ENCODE measurements at regions not wholly inside any gene's neighbourhood (a gene's known extent, or its start where the extent isn't known, plus 50 kb on each side); places are given as distances from the start of the nearest gene placed in this dataset.

GRCh38 chr2:147589127-147589526 is 255.7 kb upstream of the ACVR2A start:
- no peak for TF ChIP-seq CTCF (IDR thresholded peaks at IDR 0.05; ENCODE audit: unreplicated experiment)
- Mint-ChIP-seq H3K36me3 (ENCODE audit: insufficient read depth) (peaks cover 1% of the 10 kb centered on the region), H3K4me3 (ENCODE audit: low read depth) (no peak overlapping the region), H3K4me1 (ENCODE audit: low read depth) (peaks cover 4% of the 10 kb centered on the region), H3K27me3 (peaks cover 29% of the 10 kb centered on the region), H3K9me3 (ENCODE audit: low read depth) (peaks cover 13% of the 10 kb centered on the region), H3K27ac (no peak overlapping the region)
- DNase-seq (ENCODE audit: low spot score, unreplicated experiment): no peak

GRCh38 chr2:147588191-147588590 is 256.6 kb upstream of the ACVR2A start:
- peaks cover 34% of the 10 kb centered on the region for H3K27me3 Mint-ChIP-seq
- peaks cover 18% of the 10 kb centered on the region for H3K9me3 Mint-ChIP-seq (ENCODE audit: low read depth)
- no peak overlapping the region for H3K4me3 Mint-ChIP-seq (ENCODE audit: low read depth)
- H3K36me3 Mint-ChIP-seq (ENCODE audit: insufficient read depth): peaks cover 1% of the 10 kb centered on the region
- no peak for DNase-seq (ENCODE audit: low spot score, unreplicated experiment)
- H3K27ac Mint-ChIP-seq: no peak overlapping the region
- no peak for TF ChIP-seq CTCF (IDR thresholded peaks at IDR 0.05; ENCODE audit: unreplicated experiment)
- peaks cover 4% of the 10 kb centered on the region for H3K4me1 Mint-ChIP-seq (ENCODE audit: low read depth)

GRCh38 chr2:147578529-147578928 is 266.3 kb upstream of the ACVR2A start:
- no peak overlapping the region for H3K4me3 Mint-ChIP-seq (ENCODE audit: low read depth)
- H3K4me1 Mint-ChIP-seq (ENCODE audit: low read depth): no peaks in the 10 kb centered on the region
- peaks cover 2% of the 10 kb centered on the region for H3K27me3 Mint-ChIP-seq
- no peaks in the 10 kb centered on the region for H3K36me3 Mint-ChIP-seq (ENCODE audit: insufficient read depth)
- H3K27ac Mint-ChIP-seq: no peak overlapping the region
- no peak for TF ChIP-seq CTCF (IDR thresholded peaks at IDR 0.05; ENCODE audit: unreplicated experiment)
- H3K9me3 Mint-ChIP-seq (ENCODE audit: low read depth): peaks cover 11% of the 10 kb centered on the region
- no peak for DNase-seq (ENCODE audit: low spot score, unreplicated experiment)

- no peak for DNase-seq (ENCODE audit: low spot score, unreplicated experiment)
- H3K9me3 Mint-ChIP-seq (ENCODE audit: low read depth): peaks cover 6% of the 10 kb centered on the region
- H3K27me3 Mint-ChIP-seq: no peaks in the 10 kb centered on the region
- TF ChIP-seq CTCF (IDR thresholded peaks at IDR 0.05; ENCODE audit: unreplicated experiment): no peak
- no peak overlapping the region for H3K4me3 Mint-ChIP-seq (ENCODE audit: low read depth)
- no peaks in the 10 kb centered on the region for H3K36me3 Mint-ChIP-seq (ENCODE audit: insufficient read depth)
- no peaks in the 10 kb centered on the region for H3K4me1 Mint-ChIP-seq (ENCODE audit: low read depth)
- H3K27ac Mint-ChIP-seq: no peak overlapping the region
Measured at GRCh38 chr2:147577998-147578380, 266.8 kb upstream of the ACVR2A start.

- Mint-ChIP-seq H3K27ac (no peak overlapping the region), H3K36me3 (ENCODE audit: insufficient read depth) (no peaks in the 10 kb centered on the region), H3K4me1 (ENCODE audit: low read depth) (no peaks in the 10 kb centered on the region), H3K9me3 (ENCODE audit: low read depth) (peaks cover 5% of the 10 kb centered on the region), H3K4me3 (ENCODE audit: low read depth) (no peak overlapping the region), H3K27me3 (no peaks in the 10 kb centered on the region)
- DNase-seq (ENCODE audit: low spot score, unreplicated experiment): no peak
- no peak for TF ChIP-seq CTCF (IDR thresholded peaks at IDR 0.05; ENCODE audit: unreplicated experiment)
Measured at GRCh38 chr2:147577323-147577997, 267.4 kb upstream of the ACVR2A start.

All from progenitor cell of endocrine pancreas (in vitro differentiated cells).